ENCODE measurements at regions not wholly inside any gene's neighbourhood (a gene's known extent, or its start where the extent isn't known, plus 50 kb on each side); places are given as distances from the start of the nearest gene placed in this dataset.
A peak's percentile ranks its signal among the peaks of the same experiment; 100 is the strongest.
"Not testable (repeated sequence)": the region's sequence is repeated elsewhere in the genome, so short reads cannot be mapped to it uniquely, and the experiment has no call there.

- TF ChIP-seq, protein P1, sequence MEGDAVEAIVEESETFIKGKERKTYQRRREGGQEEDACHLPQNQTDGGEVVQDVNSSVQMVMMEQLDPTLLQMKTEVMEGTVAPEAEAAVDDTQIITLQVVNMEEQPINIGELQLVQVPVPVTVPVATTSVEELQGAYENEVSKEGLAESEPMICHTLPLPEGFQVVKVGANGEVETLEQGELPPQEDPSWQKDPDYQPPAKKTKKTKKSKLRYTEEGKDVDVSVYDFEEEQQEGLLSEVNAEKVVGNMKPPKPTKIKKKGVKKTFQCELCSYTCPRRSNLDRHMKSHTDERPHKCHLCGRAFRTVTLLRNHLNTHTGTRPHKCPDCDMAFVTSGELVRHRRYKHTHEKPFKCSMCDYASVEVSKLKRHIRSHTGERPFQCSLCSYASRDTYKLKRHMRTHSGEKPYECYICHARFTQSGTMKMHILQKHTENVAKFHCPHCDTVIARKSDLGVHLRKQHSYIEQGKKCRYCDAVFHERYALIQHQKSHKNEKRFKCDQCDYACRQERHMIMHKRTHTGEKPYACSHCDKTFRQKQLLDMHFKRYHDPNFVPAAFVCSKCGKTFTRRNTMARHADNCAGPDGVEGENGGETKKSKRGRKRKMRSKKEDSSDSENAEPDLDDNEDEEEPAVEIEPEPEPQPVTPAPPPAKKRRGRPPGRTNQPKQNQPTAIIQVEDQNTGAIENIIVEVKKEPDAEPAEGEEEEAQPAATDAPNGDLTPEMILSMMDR (IDR thresholded peaks at IDR 0.05; ENCODE audit: insufficient read depth, low read depth, low read length, missing control alignments), result no peak
- DNase-seq (ENCODE audit: low read depth), result no peak
- no peak overlapping the region for H3K4me3 ChIP-seq (ENCODE audit: low read length)
Observed at GRCh38 chr17:16866436-16866835, 105.5 kb downstream of the TNFRSF13B start.

- H3K4me3 ChIP-seq (ENCODE audit: low read length), result not testable (repeated sequence)
- DNase-seq (ENCODE audit: low read depth), result peak; percentile 27
Observed at GRCh38 chr17:16865704-16866103, 106.2 kb downstream of the TNFRSF13B start.

DNA sequence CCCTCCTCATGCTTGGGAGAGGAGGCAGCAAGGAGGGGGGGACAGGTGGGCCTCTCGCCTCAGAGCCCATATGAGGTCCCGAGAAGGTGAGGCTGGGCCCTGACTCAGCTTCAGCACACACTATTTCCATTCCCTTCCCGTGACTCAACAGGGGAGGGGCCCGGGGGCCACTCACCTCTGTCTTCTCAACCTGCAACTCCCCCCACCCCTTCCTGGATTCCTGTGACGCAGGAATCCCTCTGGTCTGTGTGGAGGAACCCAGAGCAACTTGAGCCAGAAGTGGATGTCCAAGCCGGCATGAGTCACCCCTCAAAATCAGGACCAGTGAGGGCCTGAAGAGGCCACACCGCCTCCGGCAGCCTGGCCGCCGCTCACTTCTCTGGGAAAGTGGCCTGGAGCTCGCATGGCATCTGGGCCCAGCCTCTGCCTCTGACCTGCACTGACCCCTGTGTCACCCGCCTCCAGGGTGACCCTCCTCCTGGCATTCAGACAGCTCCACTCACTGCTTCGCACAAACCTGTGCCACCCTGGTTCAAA, 106.8 kb downstream of the TNFRSF13B start:
- DNase-seq (ENCODE audit: low read depth); H3K4me3 ChIP-seq (ENCODE audit: low read length): not testable (repeated sequence)

GRCh38 chr17:16864462-16865076, 107.3 kb downstream of the TNFRSF13B start:
- H3K4me3 ChIP-seq (ENCODE audit: low read length), result not testable (repeated sequence)
- DNase-seq (ENCODE audit: low read depth), result peak; percentile 46

GRCh38 chr17:16861152-16861551, 110.8 kb downstream of the TNFRSF13B start:
- TF ChIP-seq, protein P1 (IDR thresholded peaks at IDR 0.05; ENCODE audit: insufficient read depth, low read depth, low read length, missing control alignments), result peak; percentile 43

GRCh38 chr17:16860467-16860866, 111.5 kb downstream of the TNFRSF13B start:
- DNase-seq (ENCODE audit: low read depth), result peak; percentile 23
- not testable (repeated sequence) for H3K4me3 ChIP-seq (ENCODE audit: low read length)

More at GRCh38 chr17:16861152-16861551, 110.8 kb downstream of the TNFRSF13B start:
- H3K4me3 ChIP-seq (ENCODE audit: low read length), result not testable (repeated sequence)
- DNase-seq (ENCODE audit: low read depth), result peak; percentile 78

DNA sequence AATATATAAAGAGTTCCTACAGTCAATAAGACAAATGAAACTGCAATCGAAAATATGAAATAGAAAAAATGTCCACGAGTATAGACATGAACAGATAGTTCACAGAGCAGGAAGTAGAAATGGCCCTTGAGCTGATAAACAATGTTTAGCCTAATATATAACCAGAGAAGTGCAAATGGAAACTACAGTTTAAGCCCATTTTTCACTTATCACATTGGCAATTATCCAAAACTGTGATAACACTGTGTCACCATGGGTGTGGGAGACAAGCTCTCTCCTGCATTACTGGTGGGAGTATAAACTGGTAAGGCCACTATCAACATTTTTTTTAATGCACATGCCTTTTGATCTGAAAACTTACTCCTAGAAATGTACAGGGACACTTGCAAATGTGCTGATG, 112.4 kb downstream of the TNFRSF13B start:
- H3K4me3 ChIP-seq (ENCODE audit: low read length); DNase-seq (ENCODE audit: low read depth): not testable (repeated sequence)

GRCh38 chr17:16857746-16858145, 114.2 kb downstream of the TNFRSF13B start:
- not testable (repeated sequence) for H3K4me3 ChIP-seq (ENCODE audit: low read length); DNase-seq (ENCODE audit: low read depth)

DNA sequence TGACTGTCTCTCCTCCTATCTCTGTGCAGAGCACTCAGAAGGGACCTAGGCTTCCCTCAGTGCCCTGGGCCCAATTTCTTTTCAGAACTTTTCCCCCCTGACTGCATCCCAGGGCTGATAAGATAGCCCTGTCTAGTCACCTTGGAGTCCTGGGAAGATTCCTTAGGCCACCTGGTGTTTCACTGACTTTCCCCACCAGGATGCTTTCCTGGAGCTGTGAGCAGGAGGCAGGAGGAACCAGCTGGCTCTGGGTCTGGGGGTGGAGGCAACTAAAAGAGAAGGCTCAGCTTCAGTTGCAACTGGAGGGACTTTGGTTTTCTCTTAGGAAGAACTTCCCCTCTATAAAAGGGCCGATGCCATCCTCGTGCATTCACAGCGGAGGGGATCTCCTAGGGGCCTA, 115.1 kb downstream of the TNFRSF13B start:
- DNase-seq (ENCODE audit: low read depth); H3K4me3 ChIP-seq (ENCODE audit: low read length): not testable (repeated sequence)

DNA sequence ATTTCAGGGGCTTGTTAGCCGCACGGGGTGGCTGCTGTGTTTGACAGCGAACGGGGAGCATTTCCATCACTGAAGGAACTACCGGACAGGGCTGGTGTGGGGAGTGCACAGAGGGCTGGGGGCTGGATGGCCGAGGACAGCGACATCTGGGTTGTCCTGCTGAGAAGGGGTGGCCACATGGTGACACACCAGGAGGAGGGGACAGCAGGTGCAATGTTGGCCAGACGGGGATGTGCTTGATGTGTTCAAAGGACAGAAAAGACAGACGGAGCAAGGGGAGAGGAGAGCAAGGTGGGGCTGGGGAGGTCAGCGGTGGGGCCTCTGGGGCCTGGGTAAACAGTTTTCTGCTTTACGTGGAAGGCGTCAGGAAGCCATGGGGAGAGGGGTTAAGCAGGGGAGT, 115.7 kb downstream of the TNFRSF13B start:
- not testable (repeated sequence) for DNase-seq (ENCODE audit: low read depth); H3K4me3 ChIP-seq (ENCODE audit: low read length)

GRCh38 chr17:16854636-16855035, 117.3 kb downstream of the TNFRSF13B start:
- not testable (repeated sequence) for H3K4me3 ChIP-seq (ENCODE audit: low read length); DNase-seq (ENCODE audit: low read depth)

DNA sequence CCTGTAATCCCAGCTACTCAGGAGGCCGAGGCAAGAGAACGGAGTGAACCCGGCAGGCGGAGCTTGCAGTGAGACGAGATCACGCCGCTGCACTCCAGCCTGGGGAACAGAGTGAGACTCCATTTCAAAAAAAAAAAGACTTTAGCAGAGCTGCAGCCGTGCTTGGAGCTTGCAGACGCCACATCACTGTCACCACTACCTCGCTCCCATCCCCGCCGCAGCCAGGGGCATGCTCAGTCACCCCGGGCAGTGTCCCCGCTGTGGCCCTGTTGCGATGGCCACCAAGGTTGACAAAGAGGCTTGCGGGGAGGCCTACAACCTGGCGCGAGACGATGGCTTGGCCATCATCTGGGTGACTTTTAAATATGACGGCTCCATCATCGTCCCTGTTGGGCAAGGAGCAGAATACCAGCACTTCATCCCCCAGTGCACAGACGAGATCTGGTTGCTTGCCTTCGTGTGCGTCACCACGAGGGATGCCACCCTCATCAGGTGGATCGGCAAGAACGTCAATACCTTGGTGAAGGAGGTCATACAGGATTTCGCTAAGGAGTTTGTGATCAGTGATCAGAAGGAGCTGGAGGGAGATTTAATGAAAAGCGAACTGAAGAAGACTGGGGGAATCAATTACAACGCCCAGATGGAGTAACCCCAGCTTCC, 118.1 kb downstream of the TNFRSF13B start:
- no peak for DNase-seq (ENCODE audit: low read depth)
- H3K4me3 ChIP-seq (ENCODE audit: low read length), result no peak overlapping the region
- TF ChIP-seq, protein P1 (IDR thresholded peaks at IDR 0.05; ENCODE audit: insufficient read depth, low read depth, low read length, missing control alignments), result no peak

GRCh38 chr17:16849861-16850260, 122.1 kb downstream of the TNFRSF13B start:
- not testable (repeated sequence) for H3K4me3 ChIP-seq (ENCODE audit: low read length); DNase-seq (ENCODE audit: low read depth)

DNA sequence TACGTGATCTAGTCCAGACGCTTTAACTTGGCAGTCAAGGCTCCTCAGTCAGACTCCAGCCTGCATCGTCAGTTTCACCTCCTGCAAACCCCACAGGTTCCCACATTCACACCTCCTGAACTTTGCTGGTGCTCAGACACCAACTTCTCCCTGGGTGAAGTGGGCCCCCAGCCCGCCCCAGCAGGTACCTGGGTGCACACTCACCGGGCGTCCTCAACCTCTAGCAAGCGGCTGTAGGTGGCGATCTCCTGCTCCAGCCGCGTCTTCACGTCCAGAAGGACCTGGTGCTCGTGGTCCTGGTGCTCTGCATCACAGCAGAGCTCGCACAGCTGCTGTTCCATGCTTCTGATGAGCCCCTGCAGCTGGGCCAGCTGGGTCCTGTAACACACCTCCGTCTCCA, 122.9 kb downstream of the TNFRSF13B start:
- not testable (repeated sequence) for DNase-seq (ENCODE audit: low read depth)

DNA sequence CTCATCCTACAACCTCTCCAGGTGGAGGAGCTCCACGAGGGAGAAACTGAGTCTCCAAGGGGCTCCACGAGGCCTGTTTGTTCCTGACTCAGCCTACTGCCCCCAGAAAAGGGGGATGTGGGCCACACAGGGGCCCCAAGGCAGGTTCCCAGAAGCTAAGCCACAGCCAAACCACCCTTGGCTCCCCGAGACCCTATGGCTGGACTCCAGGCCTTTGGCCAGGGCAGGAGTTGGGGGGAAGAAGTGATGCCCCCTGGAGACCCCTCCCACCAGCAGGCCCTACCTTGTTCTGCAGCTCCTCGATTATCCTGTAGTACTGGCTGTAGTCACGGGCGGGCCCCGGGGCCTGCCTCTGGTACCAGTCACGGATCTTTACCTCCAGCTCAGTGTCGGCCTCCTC, 126.8 kb downstream of the TNFRSF13B start:
- DNase-seq (ENCODE audit: low read depth); H3K4me3 ChIP-seq (ENCODE audit: low read length): not testable (repeated sequence)

More for the DNA sequence above, 122.9 kb downstream of the TNFRSF13B start:
- H3K4me3 ChIP-seq (ENCODE audit: low read length), result not testable (repeated sequence)

DNA sequence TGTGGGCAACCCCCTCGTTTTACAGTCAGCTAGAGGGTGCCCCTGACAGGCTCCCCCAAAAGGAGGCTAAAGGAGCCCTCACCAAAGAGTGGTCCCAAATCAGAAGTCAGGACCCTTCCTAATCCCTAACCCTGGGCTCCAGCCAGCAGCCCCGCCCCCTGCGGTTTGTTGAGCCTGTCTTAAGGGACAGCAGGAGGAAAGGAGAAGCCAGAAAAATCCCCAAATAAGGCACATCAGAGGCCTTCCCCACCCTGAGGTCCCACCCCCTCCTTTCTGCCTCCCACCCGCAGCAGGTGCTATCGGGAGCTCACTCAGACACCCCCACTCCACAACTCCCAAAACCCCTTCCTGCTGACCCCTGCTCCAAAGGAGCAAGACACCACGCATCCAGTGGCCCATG, 127.2 kb downstream of the TNFRSF13B start:
- DNase-seq (ENCODE audit: low read depth); H3K4me3 ChIP-seq (ENCODE audit: low read length): not testable (repeated sequence)

Data from epithelial cell of esophagus (primary cell).